HepG2 (cell line): ENCODE measurements at regions not wholly inside any gene's neighbourhood (a gene's known extent, or its start where the extent isn't known, plus 50 kb on each side); places are given as distances from the start of the nearest gene placed in this dataset.

Source experiments
- CEBPB ChIP-seq: IDR thresholded peaks from 2 replicates; pipeline ENCODE4 v1.6.1; 2011; ENCODE audit warnings: low read depth, low read length, improper control_type of control experiment, borderline replicate concordance
- MEIS2 ChIP-seq: sonication (generic); formaldehyde crosslinking; IDR thresholded peaks from 2 replicates; pipeline ENCODE4 v1.9.0; 2021; ENCODE audit warnings: mild to moderate bottlenecking, missing genetic modification reagents
- ZFP37 ChIP-seq: sonication (generic); formaldehyde crosslinking; IDR thresholded peaks from 2 replicates; pipeline ENCODE4 v1.4.0; 2020; ENCODE audit warnings: missing genetic modification reagents, borderline replicate concordance
- ZNF781 ChIP-seq: sonication (generic); formaldehyde crosslinking; IDR thresholded peaks from 2 replicates; pipeline ENCODE4 v1.5.1; 2020; ENCODE audit warnings: borderline replicate concordance, mild to moderate bottlenecking, missing genetic modification reagents; ENCODE audit errors: not compliant biosample characterization
- ZSCAN21 ChIP-seq: sonication (generic); formaldehyde crosslinking; IDR thresholded peaks from 2 replicates; pipeline ENCODE4 v1.8.0; 2022; ENCODE audit warnings: mild to moderate bottlenecking, missing genetic modification reagents, moderate library complexity, borderline replicate concordance
- TF ChIP-seq, protein P1 (sequence below): sonication (generic); formaldehyde crosslinking; IDR thresholded peaks from 2 replicates; pipeline ENCODE4 v1.4.0; 2020; ENCODE audit warnings: missing genetic modification reagents
- TF ChIP-seq, protein P2 (sequence below): sonication (generic); formaldehyde crosslinking; IDR thresholded peaks from 2 replicates; pipeline ENCODE4 v1.5.0; 2020; ENCODE audit warnings: mild to moderate bottlenecking, missing genetic modification reagents, moderate library complexity
- TF ChIP-seq, protein P3 (sequence below): sonication (generic); formaldehyde crosslinking; IDR thresholded peaks from 2 replicates; pipeline ENCODE4 v1.4.0; 2020; ENCODE audit warnings: low read depth, missing genetic modification reagents

DNA sequence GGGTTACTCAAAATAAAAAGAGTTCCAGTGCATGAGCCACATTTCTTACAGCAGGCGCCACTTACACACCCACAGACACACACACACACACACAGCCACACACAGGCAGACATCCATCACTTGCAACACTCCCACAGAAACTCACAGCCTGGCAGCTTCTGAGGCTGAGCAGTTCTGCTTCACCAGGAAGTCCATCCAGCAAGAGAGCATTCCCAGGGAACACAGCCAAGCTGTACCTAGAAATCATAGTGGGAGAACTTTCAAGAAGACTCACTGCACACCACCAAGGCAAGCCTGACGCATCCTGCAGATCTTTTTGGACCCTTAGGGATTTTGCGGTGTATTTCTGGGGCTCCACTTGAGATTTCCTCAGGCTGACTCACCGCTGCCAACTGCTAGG lies 140.9 kb upstream of the WSB1 start:
- TF ChIP-seq, protein P1, sequence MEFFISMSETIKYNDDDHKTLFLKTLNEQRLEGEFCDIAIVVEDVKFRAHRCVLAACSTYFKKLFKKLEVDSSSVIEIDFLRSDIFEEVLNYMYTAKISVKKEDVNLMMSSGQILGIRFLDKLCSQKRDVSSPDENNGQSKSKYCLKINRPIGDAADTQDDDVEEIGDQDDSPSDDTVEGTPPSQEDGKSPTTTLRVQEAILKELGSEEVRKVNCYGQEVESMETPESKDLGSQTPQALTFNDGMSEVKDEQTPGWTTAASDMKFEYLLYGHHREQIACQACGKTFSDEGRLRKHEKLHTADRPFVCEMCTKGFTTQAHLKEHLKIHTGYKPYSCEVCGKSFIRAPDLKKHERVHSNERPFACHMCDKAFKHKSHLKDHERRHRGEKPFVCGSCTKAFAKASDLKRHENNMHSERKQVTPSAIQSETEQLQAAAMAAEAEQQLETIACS, result no peak
- no peak for TF ChIP-seq ZFP37 (CRISPR knock-in tag)
- no peak for TF ChIP-seq CEBPB
- no peak for TF ChIP-seq ZNF781 (CRISPR knock-in tag)
- TF ChIP-seq, protein P2, sequence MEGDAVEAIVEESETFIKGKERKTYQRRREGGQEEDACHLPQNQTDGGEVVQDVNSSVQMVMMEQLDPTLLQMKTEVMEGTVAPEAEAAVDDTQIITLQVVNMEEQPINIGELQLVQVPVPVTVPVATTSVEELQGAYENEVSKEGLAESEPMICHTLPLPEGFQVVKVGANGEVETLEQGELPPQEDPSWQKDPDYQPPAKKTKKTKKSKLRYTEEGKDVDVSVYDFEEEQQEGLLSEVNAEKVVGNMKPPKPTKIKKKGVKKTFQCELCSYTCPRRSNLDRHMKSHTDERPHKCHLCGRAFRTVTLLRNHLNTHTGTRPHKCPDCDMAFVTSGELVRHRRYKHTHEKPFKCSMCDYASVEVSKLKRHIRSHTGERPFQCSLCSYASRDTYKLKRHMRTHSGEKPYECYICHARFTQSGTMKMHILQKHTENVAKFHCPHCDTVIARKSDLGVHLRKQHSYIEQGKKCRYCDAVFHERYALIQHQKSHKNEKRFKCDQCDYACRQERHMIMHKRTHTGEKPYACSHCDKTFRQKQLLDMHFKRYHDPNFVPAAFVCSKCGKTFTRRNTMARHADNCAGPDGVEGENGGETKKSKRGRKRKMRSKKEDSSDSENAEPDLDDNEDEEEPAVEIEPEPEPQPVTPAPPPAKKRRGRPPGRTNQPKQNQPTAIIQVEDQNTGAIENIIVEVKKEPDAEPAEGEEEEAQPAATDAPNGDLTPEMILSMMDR (CRISPR knock-in tag), result no peak
- TF ChIP-seq, protein P3, sequence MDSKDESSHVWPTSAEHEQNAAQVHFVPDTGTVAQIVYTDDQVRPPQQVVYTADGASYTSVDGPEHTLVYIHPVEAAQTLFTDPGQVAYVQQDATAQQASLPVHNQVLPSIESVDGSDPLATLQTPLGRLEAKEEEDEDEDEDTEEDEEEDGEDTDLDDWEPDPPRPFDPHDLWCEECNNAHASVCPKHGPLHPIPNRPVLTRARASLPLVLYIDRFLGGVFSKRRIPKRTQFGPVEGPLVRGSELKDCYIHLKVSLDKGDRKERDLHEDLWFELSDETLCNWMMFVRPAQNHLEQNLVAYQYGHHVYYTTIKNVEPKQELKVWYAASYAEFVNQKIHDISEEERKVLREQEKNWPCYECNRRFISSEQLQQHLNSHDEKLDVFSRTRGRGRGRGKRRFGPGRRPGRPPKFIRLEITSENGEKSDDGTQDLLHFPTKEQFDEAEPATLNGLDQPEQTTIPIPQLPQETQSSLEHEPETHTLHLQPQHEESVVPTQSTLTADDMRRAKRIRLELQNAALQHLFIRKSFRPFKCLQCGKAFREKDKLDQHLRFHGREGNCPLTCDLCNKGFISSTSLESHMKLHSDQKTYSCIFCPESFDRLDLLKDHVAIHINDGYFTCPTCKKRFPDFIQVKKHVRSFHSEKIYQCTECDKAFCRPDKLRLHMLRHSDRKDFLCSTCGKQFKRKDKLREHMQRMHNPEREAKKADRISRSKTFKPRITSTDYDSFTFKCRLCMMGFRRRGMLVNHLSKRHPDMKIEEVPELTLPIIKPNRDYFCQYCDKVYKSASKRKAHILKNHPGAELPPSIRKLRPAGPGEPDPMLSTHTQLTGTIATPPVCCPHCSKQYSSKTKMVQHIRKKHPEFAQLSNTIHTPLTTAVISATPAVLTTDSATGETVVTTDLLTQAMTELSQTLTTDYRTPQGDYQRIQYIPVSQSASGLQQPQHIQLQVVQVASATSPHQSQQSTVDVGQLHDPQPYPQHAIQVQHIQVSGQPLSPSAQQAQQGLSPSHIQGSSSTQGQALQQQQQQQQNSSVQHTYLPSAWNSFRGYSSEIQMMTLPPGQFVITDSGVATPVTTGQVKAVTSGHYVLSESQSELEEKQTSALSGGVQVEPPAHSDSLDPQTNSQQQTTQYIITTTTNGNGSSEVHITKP (CRISPR knock-in tag), result no peak
- no peak for TF ChIP-seq ZSCAN21 (CRISPR knock-in tag)
- no peak for TF ChIP-seq MEIS2 (CRISPR knock-in tag)
